ENCODE measurements at regions not wholly inside any gene's neighbourhood (a gene's known extent, or its start where the extent isn't known, plus 50 kb on each side); places are given as distances from the start of the nearest gene placed in this dataset.

- no peak for DNase-seq
- no peaks in the 10 kb centered on the region for H3K36me3 Mint-ChIP-seq (ENCODE audit: low read depth)
- peaks cover 4% of the 10 kb centered on the region for H3K27me3 Mint-ChIP-seq
- ChIA-PET CTCF (no interaction called here), POLR2A (no interaction called here)
- ATAC-seq (ENCODE audit: low read depth) = no peak
- no peak overlapping the region for H3K4me3 Mint-ChIP-seq
- H3K4me1 Mint-ChIP-seq = no peaks in the 10 kb centered on the region
- H3K9me3 Mint-ChIP-seq = no peaks in the 10 kb centered on the region
- no peak for TF ChIP-seq CTCF (IDR thresholded peaks at IDR 0.05)
- no peak overlapping the region for H3K27ac Mint-ChIP-seq
- intact Hi-C loops (cut with micrococcal nuclease) = no loop called here
Measured at GRCh38 chr1:38677756-38678155, 181.8 kb downstream of the RRAGC start.

- ATAC-seq (ENCODE audit: low read depth) (no peak), DNase-seq (no peak)
- POLR2A ChIA-PET = no interaction called here
- no peak for TF ChIP-seq CTCF (IDR thresholded peaks at IDR 0.05)
- no peak overlapping the region for H3K4me3 Mint-ChIP-seq
- H3K9me3 Mint-ChIP-seq = no peaks in the 10 kb centered on the region
- intact Hi-C loops (cut with micrococcal nuclease) = no loop called here
- peaks cover 4% of the 10 kb centered on the region for H3K27me3 Mint-ChIP-seq
- no peak overlapping the region for H3K27ac Mint-ChIP-seq
- H3K36me3 Mint-ChIP-seq (ENCODE audit: low read depth) = no peaks in the 10 kb centered on the region
- CTCF ChIA-PET = no interaction called here
- no peaks in the 10 kb centered on the region for H3K4me1 Mint-ChIP-seq
Measured at GRCh38 chr1:38677311-38677710, 182.3 kb downstream of the RRAGC start.

GRCh38 chr1:38672692-38673091 lies 186.9 kb downstream of the RRAGC start:
- no peak for DNase-seq
- ChIA-PET CTCF (no interaction called here), POLR2A (no interaction called here)
- Mint-ChIP-seq H3K36me3 (ENCODE audit: low read depth) (no peaks in the 10 kb centered on the region), H3K27me3 (peaks cover 13% of the 10 kb centered on the region), H3K4me1 (no peaks in the 10 kb centered on the region), H3K27ac (no peak overlapping the region), H3K4me3 (no peak overlapping the region), H3K9me3 (peaks cover 3% of the 10 kb centered on the region)
- TF ChIP-seq CTCF (IDR thresholded peaks at IDR 0.05) = no peak
- no peak for ATAC-seq (ENCODE audit: low read depth)
- intact Hi-C loops (cut with micrococcal nuclease) = no loop called here

GRCh38 chr1:38671221-38671620 lies 188.4 kb downstream of the RRAGC start:
- ChIA-PET CTCF (interaction anchor here (0.9 kb wide), 1 partner anchor 15 kb away, joined by 3 read pairs; no protein-coding TSS in a partner anchor), POLR2A (no interaction called here)
- Mint-ChIP-seq H3K9me3 (peaks cover 3% of the 10 kb centered on the region), H3K4me1 (no peaks in the 10 kb centered on the region), H3K36me3 (ENCODE audit: low read depth) (no peaks in the 10 kb centered on the region), H3K27me3 (peaks cover 18% of the 10 kb centered on the region), H3K4me3 (no peak overlapping the region), H3K27ac (no peak overlapping the region)
- DNase-seq (no peak), ATAC-seq (ENCODE audit: low read depth) (no peak)
- intact Hi-C loops (cut with micrococcal nuclease) = no loop called here
- TF ChIP-seq CTCF (IDR thresholded peaks at IDR 0.05) = no peak

GRCh38 chr1:38670544-38671122 lies 188.9 kb downstream of the RRAGC start:
- ChIA-PET POLR2A (no interaction called here), CTCF (interaction anchor here (0.9 kb wide), 1 partner anchor 15 kb away, joined by 3 read pairs; no protein-coding TSS in a partner anchor)
- H3K9me3 Mint-ChIP-seq = peaks cover 6% of the 10 kb centered on the region
- no peak overlapping the region for H3K27ac Mint-ChIP-seq
- intact Hi-C loops (cut with micrococcal nuclease) = no loop called here
- DNase-seq (no peak), ATAC-seq (ENCODE audit: low read depth) (no peak)
- no peaks in the 10 kb centered on the region for H3K4me1 Mint-ChIP-seq
- no peak overlapping the region for H3K4me3 Mint-ChIP-seq
- peaks cover 18% of the 10 kb centered on the region for H3K27me3 Mint-ChIP-seq
- H3K36me3 Mint-ChIP-seq (ENCODE audit: low read depth) = no peaks in the 10 kb centered on the region
- no peak for TF ChIP-seq CTCF (IDR thresholded peaks at IDR 0.05)

All from activated B cell treated with CpG ODN at 0.5 μM for 24 hours (primary cell).